ENCODE measurements at regions not wholly inside any gene's neighbourhood (a gene's known extent, or its start where the extent isn't known, plus 50 kb on each side); places are given as distances from the start of the nearest gene placed in this dataset.
A peak's percentile ranks its signal among the peaks of the same experiment; 100 is the strongest.

DNA sequence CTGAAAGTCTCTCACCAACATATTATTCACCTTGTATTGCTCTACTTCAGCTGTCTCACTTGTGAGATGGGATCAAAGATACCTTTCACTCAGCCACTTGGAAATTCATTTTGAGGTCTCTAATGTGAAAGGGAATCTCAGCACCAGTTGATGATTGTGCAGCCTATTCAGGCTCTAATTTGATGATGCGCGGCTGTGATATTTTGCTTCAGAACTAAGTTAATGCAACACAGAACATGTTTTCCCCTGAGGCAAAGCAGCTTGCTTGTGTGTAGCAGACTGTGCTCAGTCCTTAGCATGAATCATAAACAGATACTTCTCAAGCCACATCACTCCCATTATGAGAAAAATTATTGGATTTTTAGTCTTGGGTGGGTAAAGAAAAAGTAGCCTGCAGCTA is 378.8 kb downstream of the OSTF1 start:
- TF ChIP-seq, protein P1, sequence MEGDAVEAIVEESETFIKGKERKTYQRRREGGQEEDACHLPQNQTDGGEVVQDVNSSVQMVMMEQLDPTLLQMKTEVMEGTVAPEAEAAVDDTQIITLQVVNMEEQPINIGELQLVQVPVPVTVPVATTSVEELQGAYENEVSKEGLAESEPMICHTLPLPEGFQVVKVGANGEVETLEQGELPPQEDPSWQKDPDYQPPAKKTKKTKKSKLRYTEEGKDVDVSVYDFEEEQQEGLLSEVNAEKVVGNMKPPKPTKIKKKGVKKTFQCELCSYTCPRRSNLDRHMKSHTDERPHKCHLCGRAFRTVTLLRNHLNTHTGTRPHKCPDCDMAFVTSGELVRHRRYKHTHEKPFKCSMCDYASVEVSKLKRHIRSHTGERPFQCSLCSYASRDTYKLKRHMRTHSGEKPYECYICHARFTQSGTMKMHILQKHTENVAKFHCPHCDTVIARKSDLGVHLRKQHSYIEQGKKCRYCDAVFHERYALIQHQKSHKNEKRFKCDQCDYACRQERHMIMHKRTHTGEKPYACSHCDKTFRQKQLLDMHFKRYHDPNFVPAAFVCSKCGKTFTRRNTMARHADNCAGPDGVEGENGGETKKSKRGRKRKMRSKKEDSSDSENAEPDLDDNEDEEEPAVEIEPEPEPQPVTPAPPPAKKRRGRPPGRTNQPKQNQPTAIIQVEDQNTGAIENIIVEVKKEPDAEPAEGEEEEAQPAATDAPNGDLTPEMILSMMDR (conservative IDR thresholded peaks at IDR 0.05; ENCODE audit: control insufficient read depth, insufficient read depth, low read depth, low read length): no peak
- no peak overlapping the region for H3K4me3 ChIP-seq (ENCODE audit: control insufficient read depth, low read depth, low read length)
- DNase-seq (ENCODE audit: low read depth): no peak

DNA sequence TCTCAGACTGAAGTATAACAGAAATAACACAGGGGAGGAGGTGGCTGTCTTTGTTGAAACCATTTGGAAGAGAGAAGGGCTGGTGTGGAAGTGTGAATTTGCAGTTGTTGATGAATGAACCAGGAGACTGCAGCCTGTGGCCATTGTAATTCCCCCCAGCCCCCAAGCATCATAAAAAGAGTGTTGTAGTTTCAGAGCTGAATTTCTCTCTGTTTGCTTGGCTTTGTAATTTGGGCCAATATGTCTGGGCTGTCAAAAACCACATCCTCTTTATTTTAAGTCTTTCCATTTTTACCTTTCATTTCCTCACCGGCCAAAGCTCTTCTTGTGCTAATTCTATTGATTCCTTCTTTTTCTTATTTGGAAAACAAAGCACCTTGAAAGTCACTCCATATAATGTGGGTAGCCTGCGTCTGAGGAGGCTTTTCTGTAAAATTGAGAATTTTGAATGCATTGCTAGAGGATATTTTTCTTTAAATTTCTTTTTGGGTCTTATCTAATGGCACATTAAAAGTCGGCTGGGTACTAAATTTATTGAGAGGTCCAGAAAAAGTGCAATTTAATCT is 383.3 kb downstream of the OSTF1 start:
- no peak overlapping the region for H3K4me3 ChIP-seq (ENCODE audit: control insufficient read depth, low read depth, low read length)
- DNase-seq (ENCODE audit: low read depth): no peak
- TF ChIP-seq, protein P1 (conservative IDR thresholded peaks at IDR 0.05; ENCODE audit: control insufficient read depth, insufficient read depth, low read depth, low read length): no peak

DNA sequence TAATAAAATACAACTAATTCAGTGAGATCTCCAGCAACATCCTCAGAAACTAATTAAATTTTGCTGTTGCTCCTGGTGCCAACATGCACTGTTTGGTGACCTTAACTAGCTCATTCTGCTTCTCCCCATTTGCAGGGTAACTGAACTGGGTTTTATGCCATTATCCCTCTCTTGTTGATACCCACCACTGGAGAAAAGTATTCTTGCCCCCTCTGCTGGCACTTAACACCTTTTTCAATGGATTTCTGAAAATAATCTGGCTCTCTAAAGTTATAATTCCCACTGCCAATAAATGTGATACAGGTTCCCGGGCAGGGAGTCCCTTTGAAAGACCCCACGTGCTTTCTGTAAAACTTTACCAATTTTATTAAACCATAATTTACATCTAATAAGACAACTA is 394.3 kb downstream of the OSTF1 start:
- TF ChIP-seq, protein P1 (conservative IDR thresholded peaks at IDR 0.05; ENCODE audit: control insufficient read depth, insufficient read depth, low read depth, low read length): no peak
- no peak for DNase-seq (ENCODE audit: low read depth)

DNA sequence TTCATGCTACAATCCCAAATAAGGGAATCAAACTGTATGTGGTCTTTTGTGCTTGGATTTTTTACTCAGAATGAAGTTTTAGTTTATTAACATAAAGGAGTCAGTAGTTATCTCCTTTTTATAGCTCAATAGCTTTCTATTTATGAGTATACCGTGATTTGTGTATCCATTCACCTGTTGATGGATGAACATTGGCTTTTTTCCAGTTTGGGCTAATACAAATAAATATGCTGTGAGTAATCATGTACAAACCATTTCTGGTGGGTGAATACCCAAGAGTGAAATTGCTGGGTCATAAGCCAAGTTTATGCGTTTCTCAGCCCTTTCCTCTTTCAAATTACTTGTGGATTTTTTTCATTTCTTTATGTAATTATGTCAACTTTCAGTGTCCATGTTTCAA is 395.3 kb downstream of the OSTF1 start:
- H3K4me3 ChIP-seq (ENCODE audit: control insufficient read depth, low read depth, low read length): no peak overlapping the region
- DNase-seq (ENCODE audit: low read depth): peak; percentile 1
- TF ChIP-seq, protein P1 (conservative IDR thresholded peaks at IDR 0.05; ENCODE audit: control insufficient read depth, insufficient read depth, low read depth, low read length): no peak

More for the DNA sequence above, 394.3 kb downstream of the OSTF1 start:
- no peak overlapping the region for H3K4me3 ChIP-seq (ENCODE audit: control insufficient read depth, low read depth, low read length)

DNA sequence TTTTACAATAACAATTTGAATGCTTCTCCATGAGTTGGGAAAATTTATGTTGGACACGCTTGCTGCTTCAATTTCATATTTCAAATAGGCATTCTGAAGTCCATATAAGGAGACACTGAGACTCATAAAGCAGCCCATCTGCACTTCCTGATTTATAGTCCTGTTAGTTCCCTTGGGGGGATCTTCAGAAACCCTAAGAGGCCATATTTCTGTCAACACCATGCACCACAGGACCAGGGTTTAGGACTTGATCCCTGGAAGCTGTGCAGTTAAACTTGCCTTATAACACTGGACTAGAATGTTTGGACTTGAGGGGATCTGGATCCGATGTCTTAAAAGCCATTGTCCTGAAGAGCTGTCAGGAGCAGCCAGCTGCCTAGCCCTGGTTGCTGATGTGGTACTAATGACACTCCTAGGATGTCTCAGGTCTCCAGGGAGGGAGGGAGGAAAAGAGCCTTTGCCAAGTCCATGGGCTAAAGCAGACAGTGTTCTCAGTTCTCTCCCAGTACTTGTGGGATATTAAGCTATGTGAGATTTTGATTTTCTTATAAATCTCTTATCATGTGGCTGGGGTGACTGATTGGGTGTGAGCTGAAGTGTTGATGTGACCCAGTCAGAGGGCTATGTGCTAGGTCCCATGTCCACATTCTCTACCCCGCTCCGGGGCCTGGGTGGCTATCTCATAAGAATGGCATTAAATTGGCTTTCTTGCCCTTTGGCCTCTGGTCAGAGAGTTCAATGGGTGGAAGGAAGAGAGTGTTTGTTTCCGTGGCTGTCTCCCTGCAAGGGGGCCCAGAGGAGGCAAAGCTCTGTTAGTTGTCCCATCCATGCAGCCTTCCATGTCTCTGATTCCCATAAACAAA is 399.8 kb downstream of the OSTF1 start:
- TF ChIP-seq, protein P1 (conservative IDR thresholded peaks at IDR 0.05; ENCODE audit: control insufficient read depth, insufficient read depth, low read depth, low read length): no peak
- H3K4me3 ChIP-seq (ENCODE audit: control insufficient read depth, low read depth, low read length): no peak overlapping the region
- no peak for DNase-seq (ENCODE audit: low read depth)

DNA sequence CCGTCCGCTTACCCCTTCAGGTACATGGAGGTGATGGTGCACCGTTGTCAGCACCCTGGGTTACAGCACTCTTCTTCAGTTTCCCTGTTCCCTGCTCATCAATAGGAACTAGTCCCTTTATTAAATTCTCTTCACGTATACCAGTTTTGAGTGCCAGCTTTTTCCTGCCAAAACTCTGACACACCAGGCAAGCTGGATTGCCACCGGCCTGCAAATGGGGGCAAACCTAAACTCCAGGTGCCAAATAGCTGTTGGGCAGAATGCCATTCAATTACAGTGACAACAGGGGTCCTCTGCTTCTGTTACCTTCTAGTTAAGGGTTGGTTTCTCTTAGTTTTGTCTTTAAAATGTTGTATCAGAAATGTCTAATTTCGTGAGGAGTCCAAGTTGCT is 400.4 kb downstream of the OSTF1 start:
- H3K4me3 ChIP-seq (ENCODE audit: control insufficient read depth, low read depth, low read length): no peak overlapping the region
- TF ChIP-seq, protein P1 (conservative IDR thresholded peaks at IDR 0.05; ENCODE audit: control insufficient read depth, insufficient read depth, low read depth, low read length): no peak
- DNase-seq (ENCODE audit: low read depth): no peak

All from fibroblast of mammary gland (primary cell).